ENCODE measurements at regions not wholly inside any gene's neighbourhood (a gene's known extent, or its start where the extent isn't known, plus 50 kb on each side); places are given as distances from the start of the nearest gene placed in this dataset.

DNA sequence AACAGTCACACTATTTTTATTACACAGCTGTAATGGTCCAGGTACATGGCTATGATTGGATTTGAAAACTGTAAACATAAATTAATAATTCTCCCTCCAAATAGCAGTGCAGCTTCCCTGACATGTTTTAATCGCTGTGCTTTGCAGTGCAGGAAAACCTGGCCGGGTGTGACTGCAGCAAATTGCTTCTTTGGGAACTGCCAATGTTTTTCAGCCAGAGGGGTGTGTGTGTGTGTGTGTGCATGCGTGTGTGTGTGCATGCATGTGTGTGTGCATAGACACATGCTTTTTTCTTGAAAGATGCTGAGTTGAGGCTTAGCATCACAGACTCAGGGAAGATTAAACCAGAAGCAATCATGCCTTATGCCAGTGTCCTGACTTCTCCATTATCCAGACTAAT, 231.2 kb downstream of the PRDM2 start:
- no peak for TF ChIP-seq POLR2A (IDR thresholded peaks at IDR 0.05)
- TF ChIP-seq, protein P1, sequence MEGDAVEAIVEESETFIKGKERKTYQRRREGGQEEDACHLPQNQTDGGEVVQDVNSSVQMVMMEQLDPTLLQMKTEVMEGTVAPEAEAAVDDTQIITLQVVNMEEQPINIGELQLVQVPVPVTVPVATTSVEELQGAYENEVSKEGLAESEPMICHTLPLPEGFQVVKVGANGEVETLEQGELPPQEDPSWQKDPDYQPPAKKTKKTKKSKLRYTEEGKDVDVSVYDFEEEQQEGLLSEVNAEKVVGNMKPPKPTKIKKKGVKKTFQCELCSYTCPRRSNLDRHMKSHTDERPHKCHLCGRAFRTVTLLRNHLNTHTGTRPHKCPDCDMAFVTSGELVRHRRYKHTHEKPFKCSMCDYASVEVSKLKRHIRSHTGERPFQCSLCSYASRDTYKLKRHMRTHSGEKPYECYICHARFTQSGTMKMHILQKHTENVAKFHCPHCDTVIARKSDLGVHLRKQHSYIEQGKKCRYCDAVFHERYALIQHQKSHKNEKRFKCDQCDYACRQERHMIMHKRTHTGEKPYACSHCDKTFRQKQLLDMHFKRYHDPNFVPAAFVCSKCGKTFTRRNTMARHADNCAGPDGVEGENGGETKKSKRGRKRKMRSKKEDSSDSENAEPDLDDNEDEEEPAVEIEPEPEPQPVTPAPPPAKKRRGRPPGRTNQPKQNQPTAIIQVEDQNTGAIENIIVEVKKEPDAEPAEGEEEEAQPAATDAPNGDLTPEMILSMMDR (IDR thresholded peaks at IDR 0.05) = no peak

Data from lower leg skin (tissue), 3 donors.